ENCODE measurements at regions not wholly inside any gene's neighbourhood (a gene's known extent, or its start where the extent isn't known, plus 50 kb on each side); places are given as distances from the start of the nearest gene placed in this dataset.

DNA sequence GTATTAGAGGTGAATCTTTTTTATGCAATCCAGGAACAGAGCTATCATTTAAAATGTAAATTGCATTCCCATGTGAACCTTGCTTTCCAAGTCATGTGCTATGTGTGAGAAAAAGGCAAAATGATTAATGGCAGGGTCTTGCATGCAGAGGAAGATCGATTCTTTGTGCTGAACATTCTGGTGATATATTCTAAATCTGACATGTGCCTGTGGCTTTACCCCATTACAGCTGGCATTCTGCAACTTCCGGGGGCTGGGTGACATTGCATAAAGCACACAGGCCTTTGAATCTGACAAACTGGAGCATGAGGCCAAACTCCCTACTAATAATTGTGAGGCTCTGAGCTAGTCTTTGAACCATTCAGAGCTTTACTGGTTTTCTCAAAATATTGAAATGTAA is 1449.7 kb downstream of the CDH8 start:
- TF ChIP-seq GATA2 (IDR thresholded peaks at IDR 0.05; ENCODE audit: low read depth, low read length) (no peak), GATA3 (IDR thresholded peaks at IDR 0.05; ENCODE audit: low read depth, low read length) (no peak)

- TF ChIP-seq GATA2 (IDR thresholded peaks at IDR 0.05; ENCODE audit: low read depth, low read length) (no peak), GATA3 (IDR thresholded peaks at IDR 0.05; ENCODE audit: low read depth, low read length) (no peak)
Measured at GRCh38 chr16:60582528-60582927, 1453.7 kb downstream of the CDH8 start.

DNA sequence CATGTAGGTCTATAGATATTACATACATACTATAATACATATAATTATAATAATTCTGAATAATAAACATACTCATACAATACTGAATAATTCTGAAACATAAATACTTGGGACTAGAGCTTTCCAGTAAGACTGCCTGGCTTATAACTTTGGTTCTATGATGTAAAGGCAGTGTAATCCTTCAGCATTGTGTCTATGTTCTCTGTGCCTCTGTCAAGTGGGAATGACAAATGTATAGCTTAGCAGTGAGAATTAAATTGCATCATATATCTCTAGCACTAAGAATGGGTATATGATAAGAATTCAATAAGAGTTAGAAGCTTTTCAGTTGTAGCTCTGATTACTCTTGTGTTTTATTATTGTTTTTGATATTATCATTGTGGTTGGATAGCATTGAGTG is 1469.3 kb downstream of the CDH8 start:
- TF ChIP-seq GATA3 (IDR thresholded peaks at IDR 0.05; ENCODE audit: low read depth, low read length): no peak
- TF ChIP-seq GATA2 (IDR thresholded peaks at IDR 0.05; ENCODE audit: low read depth, low read length): no peak

- TF ChIP-seq GATA2 (IDR thresholded peaks at IDR 0.05; ENCODE audit: low read depth, low read length) (no peak), GATA3 (IDR thresholded peaks at IDR 0.05; ENCODE audit: low read depth, low read length) (no peak)
Measured at GRCh38 chr16:60564588-60564987, 1471.7 kb downstream of the CDH8 start.

GRCh38 chr16:60563166-60563565 is 1473.1 kb downstream of the CDH8 start:
- no peak for TF ChIP-seq GATA3 (IDR thresholded peaks at IDR 0.05; ENCODE audit: low read depth, low read length)
- TF ChIP-seq GATA2 (IDR thresholded peaks at IDR 0.05; ENCODE audit: low read depth, low read length): no peak

DNA sequence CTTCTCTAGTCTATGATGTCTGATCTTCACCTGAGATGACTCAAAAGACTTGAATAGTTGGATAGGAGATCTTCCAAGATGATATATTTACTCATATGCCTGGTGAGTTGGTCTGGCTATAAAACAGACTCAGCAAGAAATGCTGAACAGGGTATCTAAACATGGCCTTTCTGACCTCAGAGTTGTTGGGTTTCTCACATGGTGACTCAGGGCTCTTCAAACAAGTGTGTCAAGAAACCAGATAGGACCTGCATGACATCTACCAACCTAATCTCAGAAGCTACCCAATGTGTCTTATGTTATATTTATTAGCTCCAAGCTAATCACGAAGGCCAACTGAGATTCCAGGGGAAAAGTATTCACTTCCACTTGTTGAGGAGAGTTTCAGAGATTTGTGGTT is 1477.3 kb downstream of the CDH8 start:
- TF ChIP-seq GATA2 (IDR thresholded peaks at IDR 0.05; ENCODE audit: low read depth, low read length): no peak
- TF ChIP-seq GATA3 (IDR thresholded peaks at IDR 0.05; ENCODE audit: low read depth, low read length): no peak

DNA sequence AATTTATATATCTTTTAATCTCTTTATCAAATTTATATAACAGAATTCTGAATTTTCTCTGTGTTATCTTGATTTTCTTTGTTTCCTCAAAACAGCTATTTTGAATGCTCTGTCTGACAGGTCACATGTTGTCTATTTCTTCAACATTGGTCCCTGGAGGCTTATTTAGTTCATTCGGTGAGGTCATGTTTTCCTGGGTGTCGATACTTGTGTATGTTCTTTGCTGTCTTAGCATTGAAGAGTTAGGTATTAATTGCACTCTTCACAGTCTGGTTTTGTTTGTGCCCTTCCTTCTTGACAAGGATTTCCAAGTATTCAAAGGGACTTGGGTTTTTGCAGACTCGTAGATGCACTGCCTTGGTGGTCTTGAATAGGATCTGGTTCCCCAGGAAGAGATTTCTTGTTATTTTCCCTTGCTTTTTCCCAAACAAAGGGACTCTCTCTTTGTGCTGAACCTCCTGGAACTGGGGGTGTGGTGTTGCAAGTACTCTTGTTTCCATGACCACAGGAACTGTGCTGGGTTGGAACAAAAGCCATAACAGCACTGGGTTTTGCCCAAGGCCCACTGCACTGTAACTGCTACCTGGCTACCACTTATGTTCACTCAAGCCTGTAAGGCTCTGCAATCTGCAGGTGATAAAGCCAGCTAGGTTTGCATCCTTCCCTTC is 1483.0 kb downstream of the CDH8 start:
- no peak for TF ChIP-seq GATA3 (IDR thresholded peaks at IDR 0.05; ENCODE audit: low read depth, low read length)
- TF ChIP-seq GATA2 (IDR thresholded peaks at IDR 0.05; ENCODE audit: low read depth, low read length): no peak

DNA sequence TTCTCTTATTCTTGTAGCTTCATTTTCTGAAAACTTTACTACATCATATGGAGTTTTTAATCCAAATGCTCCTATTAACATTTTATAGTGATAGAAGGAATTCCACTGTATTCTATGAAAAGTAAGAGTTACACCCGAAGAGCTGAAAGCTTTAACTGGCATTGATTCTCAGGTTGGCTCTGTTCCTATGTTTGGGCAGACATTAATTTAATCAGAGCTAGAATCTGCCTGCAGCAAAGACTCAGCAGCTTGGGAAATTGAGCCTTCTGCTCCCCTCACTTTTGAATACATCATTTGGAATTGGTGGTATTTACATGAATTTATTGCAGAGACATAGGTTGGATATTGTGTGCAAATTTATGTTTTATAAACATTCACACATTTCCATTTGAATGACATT is 1494.7 kb downstream of the CDH8 start:
- no peak for TF ChIP-seq GATA3 (IDR thresholded peaks at IDR 0.05; ENCODE audit: low read depth, low read length)
- peak; percentile 66 for TF ChIP-seq GATA2 (IDR thresholded peaks at IDR 0.05; ENCODE audit: low read depth, low read length)

DNA sequence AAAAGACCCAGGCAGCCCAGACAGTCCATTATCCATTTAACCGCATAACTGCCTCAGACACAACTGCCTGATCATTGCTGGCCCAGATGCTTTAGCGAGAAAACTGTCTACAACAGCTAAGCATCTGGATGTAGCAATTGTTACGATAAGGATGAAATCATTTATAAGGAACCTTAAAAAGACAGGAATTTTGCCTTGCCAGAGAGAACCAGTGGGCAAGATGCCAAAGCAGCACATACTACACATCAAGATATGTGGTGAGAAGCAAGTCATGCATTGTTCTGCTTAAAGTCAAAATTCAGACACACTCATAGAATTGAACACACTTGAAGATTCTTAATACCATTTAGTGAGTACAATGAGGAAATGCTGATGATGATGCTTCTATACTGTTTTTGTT is 1525.3 kb downstream of the CDH8 start:
- TF ChIP-seq GATA2 (IDR thresholded peaks at IDR 0.05; ENCODE audit: low read depth, low read length) (no peak), GATA3 (IDR thresholded peaks at IDR 0.05; ENCODE audit: low read depth, low read length) (no peak)

DNA sequence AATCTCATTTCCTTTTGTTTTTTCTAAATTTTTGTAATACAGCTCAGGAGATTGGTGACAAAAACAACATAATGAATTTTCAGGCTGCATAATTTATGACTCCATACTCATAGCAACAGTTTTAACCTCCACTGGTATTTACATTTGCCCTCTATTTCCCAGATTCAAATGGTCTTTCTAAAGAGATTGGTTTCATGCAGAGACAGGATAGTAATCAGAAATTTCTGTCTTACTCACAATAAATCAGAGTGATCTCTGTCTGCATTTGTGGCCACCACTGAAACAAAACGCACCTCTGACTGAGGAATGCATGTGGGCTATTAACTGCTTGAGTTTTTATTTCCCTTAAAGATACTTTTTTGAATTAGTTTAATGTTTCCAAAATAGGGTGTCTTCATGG is 1526.0 kb downstream of the CDH8 start:
- TF ChIP-seq GATA2 (IDR thresholded peaks at IDR 0.05; ENCODE audit: low read depth, low read length) (no peak), GATA3 (IDR thresholded peaks at IDR 0.05; ENCODE audit: low read depth, low read length) (no peak)

DNA sequence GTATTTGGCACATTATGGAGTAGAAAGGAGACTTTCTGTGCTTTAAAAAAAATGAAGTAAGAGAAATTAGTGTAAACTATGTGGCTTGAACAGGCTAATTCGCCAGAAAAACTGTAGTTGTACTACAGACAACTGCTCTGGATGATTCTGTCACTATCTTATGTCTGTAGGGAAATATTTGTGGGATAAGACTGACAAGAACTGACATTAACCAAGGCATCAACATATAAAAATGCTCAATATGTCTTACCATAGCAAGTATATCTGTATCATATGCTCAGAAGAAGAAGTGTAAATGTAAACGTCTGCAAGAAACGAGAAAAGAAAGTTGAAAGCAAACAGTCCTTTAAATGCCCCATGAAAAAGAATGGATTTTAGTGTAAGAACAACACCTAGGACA is 1545.0 kb downstream of the CDH8 start:
- TF ChIP-seq GATA3 (IDR thresholded peaks at IDR 0.05; ENCODE audit: low read depth, low read length) (no peak), GATA2 (IDR thresholded peaks at IDR 0.05; ENCODE audit: low read depth, low read length) (no peak)

GRCh38 chr16:60485872-60486489 is 1550.3 kb downstream of the CDH8 start:
- TF ChIP-seq GATA3 (IDR thresholded peaks at IDR 0.05; ENCODE audit: low read depth, low read length) (no peak), GATA2 (IDR thresholded peaks at IDR 0.05; ENCODE audit: low read depth, low read length) (no peak)

GRCh38 chr16:60484901-60485300 is 1551.3 kb downstream of the CDH8 start:
- TF ChIP-seq GATA2 (IDR thresholded peaks at IDR 0.05; ENCODE audit: low read depth, low read length): no peak
- no peak for TF ChIP-seq GATA3 (IDR thresholded peaks at IDR 0.05; ENCODE audit: low read depth, low read length)

DNA sequence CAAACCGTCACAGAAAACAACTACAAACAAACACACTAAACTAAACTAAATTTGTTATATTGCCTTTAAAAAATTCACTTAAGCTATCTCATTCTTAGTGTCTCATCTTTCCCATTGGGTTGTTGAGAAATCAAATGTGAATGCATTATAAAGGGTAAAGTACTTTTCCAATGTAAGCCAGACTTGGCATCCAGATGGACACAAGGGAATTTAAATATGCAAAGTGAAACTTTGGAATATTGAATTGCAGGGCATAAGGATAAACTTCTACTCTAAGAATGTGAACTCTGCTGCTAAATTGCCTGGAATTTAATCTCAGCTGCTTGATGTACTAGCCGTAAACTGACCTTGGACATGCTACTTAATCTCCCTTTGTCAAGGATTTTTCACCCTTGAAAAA is 1554.6 kb downstream of the CDH8 start:
- no peak for TF ChIP-seq GATA3 (IDR thresholded peaks at IDR 0.05; ENCODE audit: low read depth, low read length)

- TF ChIP-seq GATA2 (IDR thresholded peaks at IDR 0.05; ENCODE audit: low read depth, low read length) (no peak), GATA3 (IDR thresholded peaks at IDR 0.05; ENCODE audit: low read depth, low read length) (no peak)
Measured at GRCh38 chr16:60478810-60479209, 1557.4 kb downstream of the CDH8 start.

Measured in SH-SY5Y (cell line).